WTC11 (cell line): ENCODE measurements at regions not wholly inside any gene's neighbourhood (a gene's known extent, or its start where the extent isn't known, plus 50 kb on each side); places are given as distances from the start of the nearest gene placed in this dataset.

Experiments
- ATF1 ChIP-seq: sonication (generic); formaldehyde crosslinking; IDR thresholded peaks from 2 replicates; pipeline ENCODE4 v1.8.1; 2023; ENCODE audit warnings: mild to moderate bottlenecking, moderate library complexity, missing genetic modification reagents
- CREB1 ChIP-seq: sonication (generic); formaldehyde crosslinking; IDR thresholded peaks from 2 replicates; pipeline ENCODE4 v1.8.0; 2023; ENCODE audit warnings: mild to moderate bottlenecking, missing genetic modification reagents
- CREM ChIP-seq: sonication (generic); formaldehyde crosslinking; IDR thresholded peaks from 2 replicates; pipeline ENCODE4 v1.8.1; 2022; ENCODE audit warnings: mild to moderate bottlenecking, missing genetic modification reagents, moderate library complexity
- GRHL2 ChIP-seq: fragments of 250-450 bp; sonication (Bioruptor Pico); IDR thresholded peaks from 2 replicates; pipeline ENCODE4 v1.8.0; 2022; ENCODE audit warnings: mild to moderate bottlenecking, moderate library complexity; ENCODE audit not compliant: insufficient replicate concordance, severe bottlenecking
- RELA ChIP-seq: sonication (generic); formaldehyde crosslinking; IDR thresholded peaks from 2 replicates; pipeline ENCODE4 v1.8.1; 2022; ENCODE audit warnings: missing genetic modification reagents, mild to moderate bottlenecking, borderline replicate concordance
- SMAD4 ChIP-seq: sonication (generic); formaldehyde crosslinking; IDR thresholded peaks from 2 replicates; pipeline ENCODE4 v1.8.0; 2022; ENCODE audit warnings: mild to moderate bottlenecking, missing genetic modification reagents
- USF2 ChIP-seq: sonication (generic); formaldehyde crosslinking; IDR thresholded peaks from 2 replicates; pipeline ENCODE4 v1.8.1; 2023; ENCODE audit warnings: mild to moderate bottlenecking, missing genetic modification reagents, moderate library complexity
- ZNF138 ChIP-seq: sonication (generic); formaldehyde crosslinking; conservative IDR thresholded peaks from 2 replicates; pipeline ENCODE4 v1.8.1; 2022; ENCODE audit warnings: mild to moderate bottlenecking, moderate library complexity, missing genetic modification reagents
- ZNF416 ChIP-seq: fragments of 250-450 bp; sonication (Bioruptor Pico); IDR thresholded peaks from 2 replicates; pipeline ENCODE4 v1.9.0; 2021; ENCODE audit warnings: mild to moderate bottlenecking, inconsistent platforms
- TF ChIP-seq, protein P1 (sequence below): sonication (generic); formaldehyde crosslinking; IDR thresholded peaks from 2 replicates; pipeline ENCODE4 v1.8.0; 2022; ENCODE audit warnings: missing genetic modification reagents
- TF ChIP-seq, protein P2 (sequence below): fragments of 200-600 bp; IDR thresholded peaks from 2 replicates; pipeline ENCODE4 v1.8.0; 2022; ENCODE audit warnings: antibody characterized with exemption
- TF ChIP-seq, protein P3 (sequence below): sonication (generic); formaldehyde crosslinking; IDR thresholded peaks from 2 replicates; pipeline ENCODE4 v1.8.1; 2023; ENCODE audit warnings: mild to moderate bottlenecking, moderate library complexity, missing genetic modification reagents

GRCh38 chr18:40041951-40042350 is 1913.1 kb upstream of the PIK3C3 start:
- TF ChIP-seq RELA (CRISPR knock-in tag) (no peak), ZNF416 (CRISPR knock-in tag) (no peak), CREM (CRISPR knock-in tag) (no peak), USF2 (no peak), ATF1 (CRISPR knock-in tag) (no peak), CREB1 (CRISPR knock-in tag) (no peak), ZNF138 (no peak), SMAD4 (CRISPR knock-in tag) (no peak), GRHL2 (no peak)
- TF ChIP-seq, protein P1, sequence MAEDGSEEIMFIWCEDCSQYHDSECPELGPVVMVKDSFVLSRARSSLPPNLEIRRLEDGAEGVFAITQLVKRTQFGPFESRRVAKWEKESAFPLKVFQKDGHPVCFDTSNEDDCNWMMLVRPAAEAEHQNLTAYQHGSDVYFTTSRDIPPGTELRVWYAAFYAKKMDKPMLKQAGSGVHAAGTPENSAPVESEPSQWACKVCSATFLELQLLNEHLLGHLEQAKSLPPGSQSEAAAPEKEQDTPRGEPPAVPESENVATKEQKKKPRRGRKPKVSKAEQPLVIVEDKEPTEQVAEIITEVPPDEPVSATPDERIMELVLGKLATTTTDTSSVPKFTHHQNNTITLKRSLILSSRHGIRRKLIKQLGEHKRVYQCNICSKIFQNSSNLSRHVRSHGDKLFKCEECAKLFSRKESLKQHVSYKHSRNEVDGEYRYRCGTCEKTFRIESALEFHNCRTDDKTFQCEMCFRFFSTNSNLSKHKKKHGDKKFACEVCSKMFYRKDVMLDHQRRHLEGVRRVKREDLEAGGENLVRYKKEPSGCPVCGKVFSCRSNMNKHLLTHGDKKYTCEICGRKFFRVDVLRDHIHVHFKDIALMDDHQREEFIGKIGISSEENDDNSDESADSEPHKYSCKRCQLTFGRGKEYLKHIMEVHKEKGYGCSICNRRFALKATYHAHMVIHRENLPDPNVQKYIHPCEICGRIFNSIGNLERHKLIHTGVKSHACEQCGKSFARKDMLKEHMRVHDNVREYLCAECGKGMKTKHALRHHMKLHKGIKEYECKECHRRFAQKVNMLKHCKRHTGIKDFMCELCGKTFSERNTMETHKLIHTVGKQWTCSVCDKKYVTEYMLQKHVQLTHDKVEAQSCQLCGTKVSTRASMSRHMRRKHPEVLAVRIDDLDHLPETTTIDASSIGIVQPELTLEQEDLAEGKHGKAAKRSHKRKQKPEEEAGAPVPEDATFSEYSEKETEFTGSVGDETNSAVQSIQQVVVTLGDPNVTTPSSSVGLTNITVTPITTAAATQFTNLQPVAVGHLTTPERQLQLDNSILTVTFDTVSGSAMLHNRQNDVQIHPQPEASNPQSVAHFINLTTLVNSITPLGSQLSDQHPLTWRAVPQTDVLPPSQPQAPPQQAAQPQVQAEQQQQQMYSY (CRISPR knock-in tag): no peak
- TF ChIP-seq, protein P2, sequence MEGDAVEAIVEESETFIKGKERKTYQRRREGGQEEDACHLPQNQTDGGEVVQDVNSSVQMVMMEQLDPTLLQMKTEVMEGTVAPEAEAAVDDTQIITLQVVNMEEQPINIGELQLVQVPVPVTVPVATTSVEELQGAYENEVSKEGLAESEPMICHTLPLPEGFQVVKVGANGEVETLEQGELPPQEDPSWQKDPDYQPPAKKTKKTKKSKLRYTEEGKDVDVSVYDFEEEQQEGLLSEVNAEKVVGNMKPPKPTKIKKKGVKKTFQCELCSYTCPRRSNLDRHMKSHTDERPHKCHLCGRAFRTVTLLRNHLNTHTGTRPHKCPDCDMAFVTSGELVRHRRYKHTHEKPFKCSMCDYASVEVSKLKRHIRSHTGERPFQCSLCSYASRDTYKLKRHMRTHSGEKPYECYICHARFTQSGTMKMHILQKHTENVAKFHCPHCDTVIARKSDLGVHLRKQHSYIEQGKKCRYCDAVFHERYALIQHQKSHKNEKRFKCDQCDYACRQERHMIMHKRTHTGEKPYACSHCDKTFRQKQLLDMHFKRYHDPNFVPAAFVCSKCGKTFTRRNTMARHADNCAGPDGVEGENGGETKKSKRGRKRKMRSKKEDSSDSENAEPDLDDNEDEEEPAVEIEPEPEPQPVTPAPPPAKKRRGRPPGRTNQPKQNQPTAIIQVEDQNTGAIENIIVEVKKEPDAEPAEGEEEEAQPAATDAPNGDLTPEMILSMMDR: no peak
- TF ChIP-seq, protein P3, sequence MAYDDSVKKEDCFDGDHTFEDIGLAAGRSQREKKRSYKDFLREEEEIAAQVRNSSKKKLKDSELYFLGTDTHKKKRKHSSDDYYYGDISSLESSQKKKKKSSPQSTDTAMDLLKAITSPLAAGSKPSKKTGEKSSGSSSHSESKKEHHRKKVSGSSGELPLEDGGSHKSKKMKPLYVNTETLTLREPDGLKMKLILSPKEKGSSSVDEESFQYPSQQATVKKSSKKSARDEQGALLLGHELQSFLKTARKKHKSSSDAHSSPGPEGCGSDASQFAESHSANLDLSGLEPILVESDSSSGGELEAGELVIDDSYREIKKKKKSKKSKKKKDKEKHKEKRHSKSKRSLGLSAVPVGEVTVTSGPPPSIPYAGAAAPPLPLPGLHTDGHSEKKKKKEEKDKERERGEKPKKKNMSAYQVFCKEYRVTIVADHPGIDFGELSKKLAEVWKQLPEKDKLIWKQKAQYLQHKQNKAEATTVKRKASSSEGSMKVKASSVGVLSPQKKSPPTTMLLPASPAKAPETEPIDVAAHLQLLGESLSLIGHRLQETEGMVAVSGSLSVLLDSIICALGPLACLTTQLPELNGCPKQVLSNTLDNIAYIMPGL (CRISPR knock-in tag): no peak
